Suprapubic skin (tissue), 4 donors: ENCODE measurements at regions not wholly inside any gene's neighbourhood (a gene's known extent, or its start where the extent isn't known, plus 50 kb on each side); places are given as distances from the start of the nearest gene placed in this dataset.
"Not testable (repeated sequence)": the region's sequence is repeated elsewhere in the genome, so short reads cannot be mapped to it uniquely, and the experiment has no call there.

Experiments used
- DNase-seq, 2 donors: peaks; one replicate each; pipeline ENCODE4 v3.0.0-alpha.2; 2019; ENCODE audit warnings: low spot score in 2 of 2
- H3K27ac ChIP-seq: fragments of 200-600 bp; sonication (generic); one replicate; pipeline ENCODE4 v1.5.1; 2019
- H3K27me3 ChIP-seq: fragments of 200-600 bp; sonication (generic); one replicate; pipeline ENCODE4 v1.5.1; 2019
- H3K36me3 ChIP-seq: fragments of 200-600 bp; sonication (generic); one replicate; pipeline ENCODE4 v1.5.1; 2019
- H3K4me1 ChIP-seq: fragments of 200-600 bp; sonication (generic); one replicate; pipeline ENCODE4 v1.5.1; 2019
- H3K4me3 ChIP-seq: fragments of 200-600 bp; sonication (generic); one replicate; pipeline ENCODE4 v1.5.1; 2019; ENCODE audit warnings: mild to moderate bottlenecking
- H3K9me3 ChIP-seq: fragments of 200-600 bp; sonication (generic); one replicate; pipeline ENCODE4 v1.5.1; 2019
- EP300 ChIP-seq: sonication (generic); formaldehyde crosslinking; IDR thresholded peaks from one replicate; pipeline ENCODE4 v1.6.1; 2017; ENCODE audit warnings: antibody characterized with exemption
- POLR2A ChIP-seq, 2 donors: fragments of 450-650 bp; IDR thresholded peaks; one replicate each; pipeline ENCODE4 v1.6.1; 2017; ENCODE audit warnings: antibody characterized with exemption in 2 of 2, mild to moderate bottlenecking in 2 of 2, moderate library complexity in 2 of 2
- POLR2AphosphoS5 ChIP-seq, 3 donors: sonication (generic); formaldehyde crosslinking; IDR thresholded peaks; one replicate each; pipeline ENCODE4 v1.6.1; 2017; ENCODE audit warnings: antibody characterized with exemption in 3 of 3
- WGBS: methylation state at CpG from one replicate; pipeline ENCODE4 v1.1.5; 2018; 5-methylcytosine and 5-hydroxymethylcytosine counted together
- TF ChIP-seq, protein P1 (sequence below), 2 donors: fragments of 200-600 bp in 1 of 2; fragments of 450-650 bp in 1 of 2; sonication (generic) in 1 of 2; IDR thresholded peaks; one replicate each; pipeline ENCODE4 v1.5.1; 2016 to 2019; ENCODE audit warnings: antibody characterized with exemption in 2 of 2, mild to moderate bottlenecking in 1 of 2, moderate library complexity in 1 of 2

- no peaks in the 10 kb centered on the region for H3K36me3 ChIP-seq
- H3K27ac ChIP-seq, result no peak overlapping the region
- DNase-seq, result no peak
- H3K9me3 ChIP-seq, result no peaks in the 10 kb centered on the region
- WGBS, result 90% methylated on average over 3 of the region's 3 CpGs
- no peaks in the 10 kb centered on the region for H3K4me1 ChIP-seq
- no peak overlapping the region for H3K4me3 ChIP-seq
- TF ChIP-seq POLR2AphosphoS5 (IDR thresholded peaks at IDR 0.05), result no peak
- no peak for TF ChIP-seq EP300
- TF ChIP-seq, protein P1, sequence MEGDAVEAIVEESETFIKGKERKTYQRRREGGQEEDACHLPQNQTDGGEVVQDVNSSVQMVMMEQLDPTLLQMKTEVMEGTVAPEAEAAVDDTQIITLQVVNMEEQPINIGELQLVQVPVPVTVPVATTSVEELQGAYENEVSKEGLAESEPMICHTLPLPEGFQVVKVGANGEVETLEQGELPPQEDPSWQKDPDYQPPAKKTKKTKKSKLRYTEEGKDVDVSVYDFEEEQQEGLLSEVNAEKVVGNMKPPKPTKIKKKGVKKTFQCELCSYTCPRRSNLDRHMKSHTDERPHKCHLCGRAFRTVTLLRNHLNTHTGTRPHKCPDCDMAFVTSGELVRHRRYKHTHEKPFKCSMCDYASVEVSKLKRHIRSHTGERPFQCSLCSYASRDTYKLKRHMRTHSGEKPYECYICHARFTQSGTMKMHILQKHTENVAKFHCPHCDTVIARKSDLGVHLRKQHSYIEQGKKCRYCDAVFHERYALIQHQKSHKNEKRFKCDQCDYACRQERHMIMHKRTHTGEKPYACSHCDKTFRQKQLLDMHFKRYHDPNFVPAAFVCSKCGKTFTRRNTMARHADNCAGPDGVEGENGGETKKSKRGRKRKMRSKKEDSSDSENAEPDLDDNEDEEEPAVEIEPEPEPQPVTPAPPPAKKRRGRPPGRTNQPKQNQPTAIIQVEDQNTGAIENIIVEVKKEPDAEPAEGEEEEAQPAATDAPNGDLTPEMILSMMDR (IDR thresholded peaks at IDR 0.05), result no peak
- no peak for TF ChIP-seq POLR2A (IDR thresholded peaks at IDR 0.05)
- no peaks in the 10 kb centered on the region for H3K27me3 ChIP-seq
Measured at GRCh38 chr13:38452656-38453055, 103.0 kb downstream of the UFM1 start.

- Histone ChIP-seq H3K4me1 (no peaks in the 10 kb centered on the region), H3K27ac (no peak overlapping the region), H3K27me3 (no peaks in the 10 kb centered on the region), H3K4me3 (no peak overlapping the region), H3K36me3 (no peaks in the 10 kb centered on the region), H3K9me3 (no peaks in the 10 kb centered on the region)
- WGBS, result 86% methylated on average over 7 of the region's 7 CpGs
- no peak for TF ChIP-seq POLR2AphosphoS5 (IDR thresholded peaks at IDR 0.05)
- no peak for TF ChIP-seq EP300
- TF ChIP-seq, protein P1 (IDR thresholded peaks at IDR 0.05), result no peak
- no peak for TF ChIP-seq POLR2A (IDR thresholded peaks at IDR 0.05)
- no peak for DNase-seq
Measured at GRCh38 chr13:38462605-38463004, 113.0 kb downstream of the UFM1 start.

DNA sequence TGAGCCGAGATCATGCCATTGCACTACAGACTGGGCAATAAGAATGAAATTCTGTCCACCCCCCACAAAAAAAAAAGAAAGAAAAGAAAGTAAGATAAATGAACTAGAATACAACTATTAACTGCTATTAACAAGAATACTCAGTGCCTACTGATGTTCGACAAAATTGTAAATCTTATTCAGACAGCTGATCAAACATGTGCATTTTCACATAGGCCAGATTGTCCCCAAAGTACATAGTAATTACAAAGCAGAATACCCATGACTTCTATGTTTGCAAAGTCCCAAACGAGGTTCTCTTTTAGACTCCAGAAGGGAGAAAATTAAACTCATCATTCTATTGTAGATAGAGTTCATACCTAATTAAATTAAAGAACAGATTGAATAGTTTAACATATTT is 113.4 kb downstream of the UFM1 start:
- H3K27ac ChIP-seq, result no peak overlapping the region
- DNase-seq, result no peak
- H3K36me3 ChIP-seq, result no peaks in the 10 kb centered on the region
- 71% methylated on average over 3 of the region's 3 CpGs for WGBS
- no peaks in the 10 kb centered on the region for H3K9me3 ChIP-seq
- H3K4me3 ChIP-seq, result no peak overlapping the region
- H3K4me1 ChIP-seq, result no peaks in the 10 kb centered on the region
- no peaks in the 10 kb centered on the region for H3K27me3 ChIP-seq
- no peak for TF ChIP-seq POLR2A (IDR thresholded peaks at IDR 0.05)
- no peak for TF ChIP-seq EP300
- TF ChIP-seq, protein P1 (IDR thresholded peaks at IDR 0.05), result no peak
- TF ChIP-seq POLR2AphosphoS5 (IDR thresholded peaks at IDR 0.05), result no peak

- H3K4me3 ChIP-seq, DNase-seq: not testable (repeated sequence)
- WGBS, result 100% methylated on average over 4 of the region's 34 CpGs
Measured at GRCh38 chr13:38472411-38472810, 122.8 kb downstream of the UFM1 start.

DNA sequence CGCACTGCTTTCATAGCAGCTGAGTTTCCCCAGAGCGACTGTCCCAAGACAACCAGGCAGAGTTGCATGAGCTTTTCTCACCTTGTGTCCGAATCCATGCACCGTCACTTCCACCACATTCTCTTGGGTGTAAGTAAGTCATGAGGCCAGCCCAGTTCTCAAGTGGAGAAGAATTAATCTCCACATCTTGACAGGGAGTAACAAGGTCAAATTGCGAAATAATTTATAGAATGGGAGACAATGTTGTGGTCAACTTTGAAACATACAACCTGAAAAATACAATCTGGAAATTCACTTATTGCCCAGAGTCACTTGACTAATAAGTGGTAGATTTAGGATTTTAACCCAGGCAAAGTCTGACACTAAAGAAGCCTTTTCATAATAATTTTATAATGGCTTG is 123.7 kb downstream of the UFM1 start:
- TF ChIP-seq, protein P1 (IDR thresholded peaks at IDR 0.05), result no peak
- TF ChIP-seq POLR2A (IDR thresholded peaks at IDR 0.05) (no peak), EP300 (no peak), POLR2AphosphoS5 (IDR thresholded peaks at IDR 0.05) (no peak)
- no peaks in the 10 kb centered on the region for H3K9me3 ChIP-seq
- DNase-seq, result no peak
- no peaks in the 10 kb centered on the region for H3K4me1 ChIP-seq
- 94% methylated on average over 5 of the region's 5 CpGs for WGBS
- H3K27me3 ChIP-seq, result no peaks in the 10 kb centered on the region
- H3K27ac ChIP-seq, result no peak overlapping the region
- no peak overlapping the region for H3K4me3 ChIP-seq
- no peaks in the 10 kb centered on the region for H3K36me3 ChIP-seq

More at GRCh38 chr13:38472411-38472810, 122.8 kb downstream of the UFM1 start:
- H3K27ac ChIP-seq, H3K27me3 ChIP-seq, H3K9me3 ChIP-seq, H3K4me1 ChIP-seq, H3K36me3 ChIP-seq: not testable (repeated sequence)

- Histone ChIP-seq H3K9me3 (no peaks in the 10 kb centered on the region), H3K27ac (no peak overlapping the region), H3K4me3 (no peak overlapping the region), H3K36me3 (no peaks in the 10 kb centered on the region), H3K4me1 (no peaks in the 10 kb centered on the region), H3K27me3 (no peaks in the 10 kb centered on the region)
- no peak for DNase-seq
- WGBS, result 64% methylated on average over 2 of the region's 2 CpGs
- TF ChIP-seq, protein P1 (IDR thresholded peaks at IDR 0.05), result no peak
- TF ChIP-seq EP300 (no peak), POLR2AphosphoS5 (IDR thresholded peaks at IDR 0.05) (no peak), POLR2A (IDR thresholded peaks at IDR 0.05) (no peak)
Measured at GRCh38 chr13:38477676-38478075, 128.0 kb downstream of the UFM1 start.
